H9 (cell line): ENCODE measurements at regions not wholly inside any gene's neighbourhood (a gene's known extent, or its start where the extent isn't known, plus 50 kb on each side); places are given as distances from the start of the nearest gene placed in this dataset.

Experiments used
- DNase-seq: peaks from one replicate; pipeline ENCODE4 v3.0.0-alpha.2; 2017
- H2AFZ ChIP-seq: one replicate; pipeline ENCODE4 v1.6.1; 2013; ENCODE audit warnings: mild to moderate bottlenecking, low read length, control low read depth, moderate library complexity
- H2AK5ac ChIP-seq: 2 replicates; pipeline ENCODE4 v1.6.1; 2013; ENCODE audit warnings: low read length, control low read depth, mixed read lengths; ENCODE audit not compliant: insufficient read length
- H2BK120ac ChIP-seq: one replicate; pipeline ENCODE4 v1.6.1; 2013; ENCODE audit warnings: low read depth, mild to moderate bottlenecking, low read length, control low read depth, inconsistent platforms; ENCODE audit not compliant: poor library complexity, severe bottlenecking
- H2BK12ac ChIP-seq: 2 replicates; pipeline ENCODE4 v1.6.1; 2013; ENCODE audit warnings: low read length, control low read depth, mixed read lengths, low read depth; ENCODE audit not compliant: insufficient read length
- H2BK15ac ChIP-seq: 2 replicates; pipeline ENCODE4 v1.6.1; 2013; ENCODE audit warnings: low read depth, low read length, control low read depth
- H2BK20ac ChIP-seq: one replicate; pipeline ENCODE4 v1.6.1; 2013; ENCODE audit warnings: low read depth, mild to moderate bottlenecking, low read length, control low read depth, inconsistent platforms; ENCODE audit not compliant: poor library complexity, severe bottlenecking
- H2BK5ac ChIP-seq: 2 replicates; pipeline ENCODE4 v1.6.1; 2013; ENCODE audit warnings: low read length, control low read depth, mixed read lengths; ENCODE audit not compliant: insufficient read length
- H3K14ac ChIP-seq: 2 replicates; pipeline ENCODE4 v1.6.1; 2013; ENCODE audit warnings: low read length, control low read depth; ENCODE audit not compliant: insufficient read depth
- H3K18ac ChIP-seq: 2 replicates; pipeline ENCODE4 v1.6.1; 2013; ENCODE audit warnings: low read depth, mild to moderate bottlenecking, mixed read lengths, low read length, control low read depth; ENCODE audit not compliant: insufficient read length
- H3K23ac ChIP-seq: 2 replicates; pipeline ENCODE4 v1.6.1; 2013; ENCODE audit warnings: low read length, control low read depth, mixed read lengths, low read depth; ENCODE audit not compliant: insufficient read length
- H3K23me2 ChIP-seq: 2 replicates; pipeline ENCODE4 v1.6.1; 2013; ENCODE audit warnings: low read depth, mild to moderate bottlenecking, mixed read lengths, low read length, control low read depth; ENCODE audit not compliant: insufficient read length, poor library complexity, severe bottlenecking
- H3K27ac ChIP-seq: 2 replicates; pipeline ENCODE4 v1.5.1; 2013; ENCODE audit warnings: low read length, control low read depth, mixed read lengths, low read depth; ENCODE audit not compliant: insufficient read length
- H3K27me3 ChIP-seq: 2 replicates; pipeline ENCODE4 v1.6.1; 2013; ENCODE audit warnings: low read length, control low read depth, inconsistent platforms; ENCODE audit not compliant: insufficient read depth
- H3K4ac ChIP-seq: 2 replicates; pipeline ENCODE4 v1.6.1; 2013; ENCODE audit warnings: low read depth, mild to moderate bottlenecking, control low read depth, inconsistent platforms, low read length, moderate library complexity
- H3K4me1 ChIP-seq: 2 replicates; pipeline ENCODE4 v1.6.1; 2013; ENCODE audit warnings: low read length, control low read depth, inconsistent platforms; ENCODE audit not compliant: insufficient read depth
- H3K4me2 ChIP-seq: 2 replicates; pipeline ENCODE4 v1.6.1; 2013; ENCODE audit warnings: low read length, control low read depth, mixed read lengths; ENCODE audit not compliant: insufficient read length, insufficient read depth
- H3K56ac ChIP-seq: 2 replicates; pipeline ENCODE4 v1.6.1; 2013; ENCODE audit warnings: low read depth, mild to moderate bottlenecking, mixed read lengths, low read length, control low read depth; ENCODE audit not compliant: insufficient read length
- H3K79me1 ChIP-seq: 2 replicates; pipeline ENCODE4 v1.6.1; 2013; ENCODE audit warnings: low read depth, mild to moderate bottlenecking, moderate library complexity, low read length, control low read depth, inconsistent platforms; ENCODE audit not compliant: insufficient read depth, poor library complexity, severe bottlenecking
- H3K79me2 ChIP-seq: 2 replicates; pipeline ENCODE4 v1.6.1; 2013; ENCODE audit warnings: low read length, control low read depth, inconsistent platforms; ENCODE audit not compliant: insufficient read depth
- H3K9ac ChIP-seq: 2 replicates; pipeline ENCODE4 v1.6.1; 2013; ENCODE audit warnings: low read length, control low read depth, mixed read lengths; ENCODE audit not compliant: insufficient read length; ENCODE audit errors: extremely low read depth
- H3K9me3 ChIP-seq: one replicate; pipeline ENCODE4 v1.6.1; 2013; ENCODE audit warnings: low read depth, low read length, inconsistent platforms; ENCODE audit not compliant: control insufficient read depth
- H3T11ph ChIP-seq: one replicate; pipeline ENCODE4 v1.6.1; 2013; ENCODE audit warnings: mild to moderate bottlenecking, low read length, control low read depth, inconsistent platforms
- H4K20me1 ChIP-seq: one replicate; pipeline ENCODE4 v1.6.1; 2013; ENCODE audit not compliant: control insufficient read depth, insufficient read length, insufficient read depth
- H4K5ac ChIP-seq: 2 replicates; pipeline ENCODE4 v1.6.1; 2013; ENCODE audit warnings: low read depth, mild to moderate bottlenecking, mixed read lengths, low read length, control low read depth; ENCODE audit not compliant: insufficient read length
- H4K8ac ChIP-seq: replicated peaks from 2 replicates; pipeline ENCODE4 v1.6.1; 2013; ENCODE audit warnings: low read length, control low read depth, mixed read lengths, low read depth; ENCODE audit not compliant: insufficient read length
- H4K91ac ChIP-seq: 2 replicates; pipeline ENCODE4 v1.6.1; 2013; ENCODE audit warnings: low read depth, mild to moderate bottlenecking, moderate library complexity, mixed read lengths, low read length, control low read depth; ENCODE audit not compliant: insufficient read length
- H3K27ac Mint-ChIP-seq, 3 experiments: 2 replicates in 2 of 3; 3 replicates in 1 of 3; pipeline ENCODE4 v1.8.0; 2020 to 2021; ENCODE audit warnings: mixed read lengths in 3 of 3, mild to moderate bottlenecking in 1 of 3, moderate library complexity in 1 of 3
- H3K27me3 Mint-ChIP-seq: 2 replicates; pipeline ENCODE4 v1.8.0; 2021; ENCODE audit warnings: low read depth, mild to moderate bottlenecking, moderate library complexity, mixed read lengths
- H3K36me3 Mint-ChIP-seq, 3 experiments: 2 replicates in 2 of 3; 3 replicates in 1 of 3; pipeline ENCODE4 v1.8.0; 2020 to 2021; ENCODE audit warnings: low read depth in 3 of 3, mixed read lengths in 3 of 3; ENCODE audit not compliant: insufficient read depth in 1 of 3
- H3K4me1 Mint-ChIP-seq, 2 experiments: 2 replicates each; pipeline ENCODE4 v1.8.0; 2020; ENCODE audit warnings: mixed read lengths in 2 of 2
- H3K4me3 Mint-ChIP-seq, 2 experiments: 2 replicates in 1 of 2; 3 replicates in 1 of 2; pipeline ENCODE4 v1.8.0; 2020 to 2021; ENCODE audit warnings: mild to moderate bottlenecking in 2 of 2, mixed read lengths in 2 of 2, moderate library complexity in 1 of 2
- H3K9me3 Mint-ChIP-seq, 2 experiments: 2 replicates in 1 of 2; 3 replicates in 1 of 2; pipeline ENCODE4 v1.8.0; 2020; ENCODE audit warnings: mild to moderate bottlenecking in 2 of 2, mixed read lengths in 2 of 2, moderate library complexity in 1 of 2
- CTCF ChIP-seq: fragments of 200-600 bp; sonication (generic); conservative IDR thresholded peaks from 3 replicates; pipeline ENCODE4 v1.8.0; 2021; ENCODE audit warnings: antibody characterized with exemption, mild to moderate bottlenecking
- WGBS: extraction: QIAGEN DNeasy Blood & Tissue Kit; methylation state at CpG from one replicate; pipeline ENCODE4 v1.1.7; 2013; ENCODE audit warnings: missing lambda C conversion rate, low lambda C conversion rate, mixed read lengths; ENCODE audit not compliant: insufficient read length; ENCODE audit errors: extremely low coverage; 5-methylcytosine and 5-hydroxymethylcytosine counted together

- H3K4me1 Mint-ChIP-seq: peaks cover 35 to 42% of the 10 kb centered on the region in 2 experiments
- Histone ChIP-seq H3K23me2 (no peaks in the 10 kb centered on the region), H4K5ac (no peak overlapping the region), H2BK20ac (no peak overlapping the region), H4K91ac (peak overlapping the region; percentile 36), H2AFZ (no peak overlapping the region), H3K56ac (no peak overlapping the region), H3K27ac (no peak overlapping the region), H4K20me1 (no peaks in the 10 kb centered on the region), H2BK5ac (no peak overlapping the region), H2BK12ac (no peak overlapping the region), H3K79me1 (no peaks in the 10 kb centered on the region), H3K79me2 (no peaks in the 10 kb centered on the region), H2AK5ac (no peak overlapping the region), H3K4me1 (peaks cover 7% of the 10 kb centered on the region; the same call in 1 of the 2 replicates), H3K4me2 (no peak overlapping the region), H3K9ac (no peak overlapping the region), H3K9me3 (peaks cover 39% of the 10 kb centered on the region), H3K14ac (no peak overlapping the region), H2BK15ac (no peak overlapping the region), H3K18ac (no peak overlapping the region), H3T11ph (no peak overlapping the region), H2BK120ac (no peak overlapping the region), H4K8ac (no peak overlapping the region), H3K4ac (no peak overlapping the region), H3K23ac (no peak overlapping the region), H3K27me3 (no peaks in the 10 kb centered on the region)
- peaks cover 45 to 66% (median 49%) of the 10 kb centered on the region in 3 experiments for H3K36me3 Mint-ChIP-seq
- H3K9me3 Mint-ChIP-seq: peaks cover 60 to 66% of the 10 kb centered on the region in 2 experiments
- peaks cover 2% of the 10 kb centered on the region; the same call in 1 of the 2 replicates for H3K27me3 Mint-ChIP-seq
- TF ChIP-seq CTCF: no peak
- WGBS: no CpG with 5 or more reads among the region's 3 CpGs
- no peak overlapping the region for H3K27ac Mint-ChIP-seq
- DNase-seq: no peak
- H3K4me3 Mint-ChIP-seq: no peak overlapping the region
Measured at GRCh38 chr5:34545164-34545563, 111.0 kb upstream of the RAI14 start.
